ENCODE measurements at regions not wholly inside any gene's neighbourhood (a gene's known extent, or its start where the extent isn't known, plus 50 kb on each side); places are given as distances from the start of the nearest gene placed in this dataset.

- H3K27ac ChIP-seq (ENCODE audit: low read length), result no peak overlapping the region
- H3K4me3 ChIP-seq (ENCODE audit: low read length), result no peak overlapping the region
- no peaks in the 10 kb centered on the region for H3K36me3 ChIP-seq (ENCODE audit: control insufficient read depth, low read depth, low read length)
- no peaks in the 10 kb centered on the region for H3K27me3 ChIP-seq (ENCODE audit: control insufficient read depth, insufficient read depth, low read length)
- H3K9me3 ChIP-seq (ENCODE audit: control insufficient read depth, low read depth, low read length), result no peaks in the 10 kb centered on the region
- no peaks in the 10 kb centered on the region for H3K4me1 ChIP-seq (ENCODE audit: control insufficient read depth, low read depth, low read length)
- no peak overlapping the region for H3K9ac ChIP-seq (ENCODE audit: low read length)
Measured at GRCh38 chr14:34325493-34325892, 136.5 kb downstream of the SPTSSA start.

GRCh38 chr14:34324363-34324795 lies 137.7 kb downstream of the SPTSSA start:
- H3K27me3 ChIP-seq (ENCODE audit: control insufficient read depth, insufficient read depth, low read length), result no peaks in the 10 kb centered on the region
- no peak overlapping the region for H3K27ac ChIP-seq (ENCODE audit: low read length)
- no peaks in the 10 kb centered on the region for H3K4me1 ChIP-seq (ENCODE audit: control insufficient read depth, low read depth, low read length)
- H3K4me3 ChIP-seq (ENCODE audit: low read length), result no peak overlapping the region
- H3K36me3 ChIP-seq (ENCODE audit: control insufficient read depth, low read depth, low read length), result no peaks in the 10 kb centered on the region
- no peaks in the 10 kb centered on the region for H3K9me3 ChIP-seq (ENCODE audit: control insufficient read depth, low read depth, low read length)
- H3K9ac ChIP-seq (ENCODE audit: low read length), result no peak overlapping the region

GRCh38 chr14:34322940-34323418 lies 139.1 kb downstream of the SPTSSA start:
- Histone ChIP-seq H3K4me1 (ENCODE audit: control insufficient read depth, low read depth, low read length) (no peaks in the 10 kb centered on the region), H3K27me3 (ENCODE audit: control insufficient read depth, insufficient read depth, low read length) (no peaks in the 10 kb centered on the region), H3K9ac (ENCODE audit: low read length) (no peak overlapping the region), H3K4me3 (ENCODE audit: low read length) (no peak overlapping the region), H3K9me3 (ENCODE audit: control insufficient read depth, low read depth, low read length) (no peaks in the 10 kb centered on the region), H3K27ac (ENCODE audit: low read length) (no peak overlapping the region), H3K36me3 (ENCODE audit: control insufficient read depth, low read depth, low read length) (no peaks in the 10 kb centered on the region)

- no peaks in the 10 kb centered on the region for H3K9me3 ChIP-seq (ENCODE audit: control insufficient read depth, low read depth, low read length)
- no peak overlapping the region for H3K4me3 ChIP-seq (ENCODE audit: low read length)
- H3K27me3 ChIP-seq (ENCODE audit: control insufficient read depth, insufficient read depth, low read length), result no peaks in the 10 kb centered on the region
- no peak overlapping the region for H3K9ac ChIP-seq (ENCODE audit: low read length)
- H3K4me1 ChIP-seq (ENCODE audit: control insufficient read depth, low read depth, low read length), result no peaks in the 10 kb centered on the region
- H3K36me3 ChIP-seq (ENCODE audit: control insufficient read depth, low read depth, low read length), result no peaks in the 10 kb centered on the region
- H3K27ac ChIP-seq (ENCODE audit: low read length), result no peak overlapping the region
Measured at GRCh38 chr14:34319140-34319539, 142.9 kb downstream of the SPTSSA start.

GRCh38 chr14:34318014-34318413 lies 144.0 kb downstream of the SPTSSA start:
- Histone ChIP-seq H3K9ac (ENCODE audit: low read length) (no peak overlapping the region), H3K9me3 (ENCODE audit: control insufficient read depth, low read depth, low read length) (no peaks in the 10 kb centered on the region), H3K27ac (ENCODE audit: low read length) (no peak overlapping the region), H3K4me1 (ENCODE audit: control insufficient read depth, low read depth, low read length) (no peaks in the 10 kb centered on the region), H3K36me3 (ENCODE audit: control insufficient read depth, low read depth, low read length) (no peaks in the 10 kb centered on the region), H3K4me3 (ENCODE audit: low read length) (no peak overlapping the region), H3K27me3 (ENCODE audit: control insufficient read depth, insufficient read depth, low read length) (no peaks in the 10 kb centered on the region)

GRCh38 chr14:34310724-34311123 lies 151.3 kb downstream of the SPTSSA start:
- Histone ChIP-seq H3K4me3 (ENCODE audit: low read length) (no peak overlapping the region), H3K27ac (ENCODE audit: low read length) (no peak overlapping the region), H3K9ac (ENCODE audit: low read length) (no peak overlapping the region), H3K9me3 (ENCODE audit: control insufficient read depth, low read depth, low read length) (no peaks in the 10 kb centered on the region), H3K36me3 (ENCODE audit: control insufficient read depth, low read depth, low read length) (no peaks in the 10 kb centered on the region), H3K4me1 (ENCODE audit: control insufficient read depth, low read depth, low read length) (no peaks in the 10 kb centered on the region), H3K27me3 (ENCODE audit: control insufficient read depth, insufficient read depth, low read length) (no peaks in the 10 kb centered on the region)

GRCh38 chr14:34303811-34304210 lies 158.2 kb downstream of the SPTSSA start:
- Histone ChIP-seq H3K27me3 (ENCODE audit: control insufficient read depth, insufficient read depth, low read length) (peaks cover 2% of the 10 kb centered on the region), H3K9ac (ENCODE audit: low read length) (no peak overlapping the region), H3K4me1 (ENCODE audit: control insufficient read depth, low read depth, low read length) (peaks cover 4% of the 10 kb centered on the region), H3K9me3 (ENCODE audit: control insufficient read depth, low read depth, low read length) (no peaks in the 10 kb centered on the region), H3K36me3 (ENCODE audit: control insufficient read depth, low read depth, low read length) (no peaks in the 10 kb centered on the region), H3K27ac (ENCODE audit: low read length) (no peak overlapping the region), H3K4me3 (ENCODE audit: low read length) (no peak overlapping the region)

GRCh38 chr14:34302654-34303053 lies 159.4 kb downstream of the SPTSSA start:
- peaks cover 10% of the 10 kb centered on the region for H3K27me3 ChIP-seq (ENCODE audit: control insufficient read depth, insufficient read depth, low read length)
- peaks cover 6% of the 10 kb centered on the region for H3K4me1 ChIP-seq (ENCODE audit: control insufficient read depth, low read depth, low read length)
- H3K4me3 ChIP-seq (ENCODE audit: low read length), result no peak overlapping the region
- peaks cover 5% of the 10 kb centered on the region for H3K9me3 ChIP-seq (ENCODE audit: control insufficient read depth, low read depth, low read length)
- no peak overlapping the region for H3K27ac ChIP-seq (ENCODE audit: low read length)
- H3K9ac ChIP-seq (ENCODE audit: low read length), result no peak overlapping the region
- H3K36me3 ChIP-seq (ENCODE audit: control insufficient read depth, low read depth, low read length), result no peaks in the 10 kb centered on the region

- H3K27ac ChIP-seq (ENCODE audit: low read length), result no peak overlapping the region
- H3K4me3 ChIP-seq (ENCODE audit: low read length), result no peak overlapping the region
- H3K36me3 ChIP-seq (ENCODE audit: control insufficient read depth, low read depth, low read length), result no peaks in the 10 kb centered on the region
- no peak overlapping the region for H3K9ac ChIP-seq (ENCODE audit: low read length)
- H3K27me3 ChIP-seq (ENCODE audit: control insufficient read depth, insufficient read depth, low read length), result peaks cover 10% of the 10 kb centered on the region
- peaks cover 5% of the 10 kb centered on the region for H3K9me3 ChIP-seq (ENCODE audit: control insufficient read depth, low read depth, low read length)
- peaks cover 6% of the 10 kb centered on the region for H3K4me1 ChIP-seq (ENCODE audit: control insufficient read depth, low read depth, low read length)
Measured at GRCh38 chr14:34300882-34301734, 160.9 kb downstream of the SPTSSA start.

GRCh38 chr14:34300330-34300729 lies 161.7 kb downstream of the SPTSSA start:
- peaks cover 10% of the 10 kb centered on the region for H3K27me3 ChIP-seq (ENCODE audit: control insufficient read depth, insufficient read depth, low read length)
- H3K36me3 ChIP-seq (ENCODE audit: control insufficient read depth, low read depth, low read length), result no peaks in the 10 kb centered on the region
- peaks cover 6% of the 10 kb centered on the region for H3K4me1 ChIP-seq (ENCODE audit: control insufficient read depth, low read depth, low read length)
- peaks cover 5% of the 10 kb centered on the region for H3K9me3 ChIP-seq (ENCODE audit: control insufficient read depth, low read depth, low read length)
- H3K27ac ChIP-seq (ENCODE audit: low read length), result no peak overlapping the region
- no peak overlapping the region for H3K4me3 ChIP-seq (ENCODE audit: low read length)
- no peak overlapping the region for H3K9ac ChIP-seq (ENCODE audit: low read length)

GRCh38 chr14:34299360-34299759 lies 162.7 kb downstream of the SPTSSA start:
- Histone ChIP-seq H3K27me3 (ENCODE audit: control insufficient read depth, insufficient read depth, low read length) (peaks cover 10% of the 10 kb centered on the region), H3K4me1 (ENCODE audit: control insufficient read depth, low read depth, low read length) (peaks cover 6% of the 10 kb centered on the region)

More at GRCh38 chr14:34299360-34299759, 162.7 kb downstream of the SPTSSA start:
- Histone ChIP-seq H3K9ac (ENCODE audit: low read length) (no peak overlapping the region), H3K4me3 (ENCODE audit: low read length) (no peak overlapping the region), H3K27ac (ENCODE audit: low read length) (no peak overlapping the region), H3K9me3 (ENCODE audit: control insufficient read depth, low read depth, low read length) (peaks cover 5% of the 10 kb centered on the region), H3K36me3 (ENCODE audit: control insufficient read depth, low read depth, low read length) (no peaks in the 10 kb centered on the region)
